NCI-H526 treated with DMSO at 0.1 percent for 48 hours (cell line): ENCODE measurements at regions not wholly inside any gene's neighbourhood (a gene's known extent, or its start where the extent isn't known, plus 50 kb on each side); places are given as distances from the start of the nearest gene placed in this dataset.
"Not testable (repeated sequence)": the region's sequence is repeated elsewhere in the genome, so short reads cannot be mapped to it uniquely, and the experiment has no call there.

ENCODE experiments used
- DNase-seq: peaks from one replicate; lab custom pipeline; 2025; lab: John Stamatoyannopoulos, UW

- DNase-seq = not testable (repeated sequence)
These were observed 56.6 kb downstream of the CHST2 start for GRCh38 chr3:143175940-143176894.

DNA sequence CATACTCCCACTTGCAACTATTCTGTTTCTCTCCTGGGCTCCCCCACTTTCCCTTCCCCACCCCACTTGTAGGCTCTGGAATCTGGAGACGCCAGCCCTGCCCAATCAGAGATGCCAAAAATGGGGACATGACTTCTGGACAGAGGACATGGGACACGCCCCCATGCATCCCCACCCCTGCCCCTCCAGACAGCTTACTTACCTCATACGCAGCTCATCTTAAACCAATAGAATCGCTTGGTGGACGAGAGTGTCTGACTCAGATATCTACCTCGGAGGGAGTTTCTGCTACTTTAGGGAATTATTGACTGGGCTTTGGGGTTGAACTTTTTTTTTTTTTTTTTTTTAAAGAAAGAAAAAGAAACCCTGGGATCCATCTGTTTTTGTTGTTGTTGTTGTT, 58.4 kb downstream of the CHST2 start:
- DNase-seq = not testable (repeated sequence)

DNA sequence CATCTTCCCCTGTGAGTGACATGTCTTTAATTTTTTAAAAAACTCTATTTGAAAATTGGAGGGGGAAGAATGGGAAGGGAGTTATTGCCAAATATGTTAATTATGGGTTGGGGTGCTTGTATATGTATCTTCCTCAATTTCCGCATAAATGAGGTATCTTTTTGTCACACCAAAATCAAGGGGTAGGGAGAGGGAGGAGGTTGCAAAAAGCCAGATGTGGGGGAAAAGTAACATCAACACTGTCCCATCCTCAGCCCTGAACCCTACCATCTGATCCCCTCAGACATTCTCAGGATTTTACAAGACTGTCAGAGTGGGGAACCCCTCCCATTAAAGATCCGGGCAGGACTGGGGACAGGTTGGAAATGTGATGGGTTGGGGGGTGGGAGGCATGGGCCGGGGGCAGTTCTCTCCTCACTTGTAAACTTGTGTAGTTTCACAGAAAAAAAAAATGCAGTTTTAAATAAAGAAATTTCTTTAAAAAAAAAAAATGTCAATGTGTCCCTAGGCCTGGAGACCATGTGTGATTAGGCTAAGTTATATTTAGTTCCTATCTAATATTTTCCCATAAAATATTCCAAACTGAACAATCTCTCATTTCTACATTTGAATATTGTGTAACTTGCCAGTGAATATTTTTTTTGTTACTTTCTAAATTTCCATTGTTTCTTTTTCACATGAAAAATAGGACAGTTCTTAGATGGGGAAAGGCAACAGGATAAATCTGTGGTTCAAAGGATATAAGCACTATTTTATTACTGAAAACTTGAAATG, 59.4 kb downstream of the CHST2 start:
- DNase-seq = not testable (repeated sequence)

DNA sequence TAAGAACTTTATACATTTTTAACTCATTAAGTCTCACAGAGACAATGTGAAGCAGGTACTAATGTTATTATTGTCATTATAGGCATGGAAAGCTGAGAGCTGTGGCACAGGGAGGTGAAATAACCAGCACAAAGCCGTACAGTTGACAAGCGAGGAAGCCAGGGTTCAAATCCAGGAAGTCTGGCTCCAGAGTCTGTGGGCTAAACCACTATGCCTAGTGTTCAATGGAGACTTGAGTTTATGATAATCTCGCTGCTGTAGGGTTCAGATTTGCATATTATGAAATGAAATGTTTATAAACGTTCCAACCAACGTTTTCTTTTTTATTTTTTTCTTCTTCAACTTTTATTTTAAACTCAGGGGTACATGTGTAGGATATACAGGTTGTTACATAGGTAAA, 60.0 kb downstream of the CHST2 start:
- DNase-seq = no peak

DNA sequence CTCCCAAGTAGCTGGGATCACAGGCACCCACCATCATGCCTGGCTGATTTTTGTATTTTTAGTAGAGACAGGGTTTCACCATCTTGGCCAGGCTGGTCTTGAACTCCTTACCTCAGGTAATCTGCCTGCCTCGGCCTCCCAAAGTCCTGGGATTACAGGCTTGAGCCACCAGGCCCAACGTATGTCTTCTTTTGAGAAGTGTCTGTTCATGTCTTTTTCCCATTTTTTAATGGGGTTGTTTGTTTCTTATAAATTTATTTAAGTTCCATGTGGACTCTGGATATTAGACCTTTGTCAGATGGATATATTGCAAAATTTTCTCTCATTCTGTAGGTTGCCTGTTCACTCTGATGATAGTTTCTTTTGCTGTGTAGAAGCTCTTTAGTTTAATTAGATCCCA, 61.3 kb downstream of the CHST2 start:
- not testable (repeated sequence) for DNase-seq

DNA sequence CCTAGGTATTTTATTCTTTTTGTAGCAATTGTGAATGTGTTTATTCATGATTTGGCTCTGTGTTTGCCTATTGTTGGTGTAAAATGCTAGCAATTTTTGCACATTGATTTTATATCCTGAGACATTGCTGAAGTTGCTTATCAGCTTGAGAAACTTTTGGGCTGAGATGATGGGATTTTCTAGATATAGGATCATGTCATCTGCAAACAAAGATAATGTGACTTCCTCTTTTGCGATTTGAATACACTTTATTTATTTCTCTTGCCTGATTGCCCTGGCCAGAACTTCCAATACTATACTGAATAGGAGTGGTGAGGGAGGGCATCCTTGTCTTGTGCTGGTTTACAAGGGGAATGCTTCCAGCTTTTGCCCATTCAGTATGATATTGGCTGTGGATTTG, 62.4 kb downstream of the CHST2 start:
- not testable (repeated sequence) for DNase-seq

GRCh38 chr3:143182866-143183664, 63.5 kb downstream of the CHST2 start:
- no peak for DNase-seq

- DNase-seq = no peak
These were observed 64.0 kb downstream of the CHST2 start for GRCh38 chr3:143183665-143183964.

DNA sequence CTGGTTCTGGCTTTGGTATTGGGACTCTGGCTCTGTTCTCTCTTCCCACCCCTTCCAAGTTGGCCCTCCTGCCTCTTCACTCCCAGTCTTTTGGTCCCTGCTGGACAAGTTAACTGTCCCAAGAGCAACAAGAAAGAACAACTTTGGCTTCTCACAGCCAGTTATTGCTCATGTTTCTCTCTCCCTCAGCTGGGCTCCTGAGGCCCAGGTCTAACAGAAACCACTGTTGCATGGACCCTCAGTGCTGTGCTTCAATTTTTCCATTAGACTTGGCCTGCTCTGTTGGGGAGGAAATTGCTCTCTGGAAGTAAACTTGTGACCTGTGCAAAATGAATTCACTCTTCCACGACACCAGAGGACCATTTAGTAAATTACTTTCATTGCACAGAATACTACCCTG, 64.5 kb downstream of the CHST2 start:
- DNase-seq = no peak

- no peak for DNase-seq
These were observed 65.8 kb downstream of the CHST2 start for GRCh38 chr3:143185401-143185800.

- DNase-seq = no peak
These were observed 67.5 kb downstream of the CHST2 start for GRCh38 chr3:143187111-143187510.

GRCh38 chr3:143188881-143189280, 69.3 kb downstream of the CHST2 start:
- no peak for DNase-seq

DNA sequence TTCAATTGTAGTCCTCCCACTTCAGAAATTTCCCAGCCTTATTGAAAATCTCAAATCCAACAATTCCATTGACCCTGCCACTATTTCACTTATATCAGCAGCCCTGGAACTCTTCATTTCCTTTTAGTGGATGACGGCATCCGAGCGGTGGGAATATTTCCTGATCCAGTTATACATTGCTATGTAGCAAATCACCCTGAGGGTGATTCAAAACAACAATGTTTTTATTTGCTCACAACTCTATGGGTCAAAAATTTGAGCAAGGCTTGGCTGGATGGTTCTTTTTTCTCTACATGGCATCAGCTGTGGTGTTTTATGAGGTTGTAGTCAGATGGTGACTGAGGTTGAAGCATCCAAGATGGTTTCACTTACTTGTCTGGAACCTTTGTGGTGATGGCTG, 70.5 kb downstream of the CHST2 start:
- no peak for DNase-seq

GRCh38 chr3:143192193-143192592, 72.6 kb downstream of the CHST2 start:
- no peak for DNase-seq

DNA sequence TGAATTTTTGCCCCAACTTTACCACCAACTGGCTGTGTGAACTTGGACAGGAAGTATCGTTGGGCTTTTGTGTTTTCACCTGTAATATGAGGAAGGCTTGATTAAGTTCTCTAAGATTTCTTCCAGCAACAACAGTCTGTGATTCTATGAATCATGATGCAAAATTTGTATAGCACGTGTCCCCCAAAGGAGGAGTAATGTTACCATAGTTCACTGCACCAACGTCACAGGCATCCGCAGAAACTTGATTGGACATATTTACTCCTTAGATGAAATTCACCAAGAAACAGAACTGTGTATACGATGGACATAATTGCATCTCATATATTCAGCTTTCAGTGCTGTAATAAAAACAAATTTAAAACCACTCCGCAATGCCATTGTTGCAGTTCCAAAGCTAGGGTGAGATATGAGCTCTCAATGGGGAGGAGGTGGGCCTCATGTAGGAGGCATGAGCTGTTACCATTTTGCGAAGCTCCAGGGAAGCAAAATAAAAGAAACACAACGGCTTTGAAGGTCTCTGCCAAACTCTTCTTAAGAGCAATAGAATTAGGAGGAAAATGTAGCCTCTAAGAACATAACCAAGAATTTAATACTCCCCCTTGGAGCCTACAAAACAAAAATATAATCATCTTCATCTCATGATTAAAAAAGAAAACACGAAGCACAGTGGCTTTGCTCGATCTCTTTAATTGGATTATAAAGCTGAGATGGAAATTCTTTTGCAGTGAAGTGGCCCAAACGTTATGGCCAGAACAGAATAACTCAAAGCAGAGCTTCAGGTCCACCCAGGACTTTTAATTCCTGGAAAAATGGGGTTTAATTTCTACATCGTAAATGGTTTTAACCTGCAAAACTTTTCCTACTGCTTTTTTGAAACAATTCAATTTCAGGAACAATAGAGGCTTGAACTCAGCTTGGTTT, 80.7 kb downstream of the CHST2 start:
- DNase-seq = no peak

- DNase-seq = peak; percentile 7
These were observed 81.5 kb downstream of the CHST2 start for GRCh38 chr3:143201045-143201444.

- no peak for DNase-seq
These were observed 82.5 kb downstream of the CHST2 start for GRCh38 chr3:143201870-143202752.

DNA sequence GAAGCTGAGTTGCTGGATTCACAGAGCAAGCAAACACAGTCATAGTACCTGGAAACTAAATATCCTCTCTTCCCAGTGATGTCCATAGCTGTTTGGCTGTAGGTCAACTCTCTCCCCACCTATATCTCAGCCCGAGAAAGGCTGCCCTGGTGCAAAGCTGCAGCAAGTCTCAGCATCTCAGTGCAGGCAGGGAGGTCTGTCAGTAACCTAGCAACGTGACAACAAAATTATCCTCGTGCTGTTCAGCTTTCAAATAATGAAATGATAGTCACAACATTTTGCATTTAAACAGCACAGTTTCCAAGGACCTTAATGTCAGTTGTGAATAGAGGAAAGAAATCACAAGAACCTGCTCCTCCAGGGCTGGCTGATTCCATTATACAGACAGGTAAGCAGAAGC, 83.6 kb downstream of the CHST2 start:
- DNase-seq = no peak

- no peak for DNase-seq
These were observed 84.3 kb downstream of the CHST2 start for GRCh38 chr3:143203848-143204247.

GRCh38 chr3:143206955-143207337, 87.4 kb downstream of the CHST2 start:
- no peak for DNase-seq
